Medulla oblongata (tissue), 1 donor: ENCODE measurements at regions not wholly inside any gene's neighbourhood (a gene's known extent, or its start where the extent isn't known, plus 50 kb on each side); places are given as distances from the start of the nearest gene placed in this dataset.

ENCODE experiments used
- DNase-seq: peaks from one replicate; pipeline ENCODE4 v3.0.0-alpha.2; 2015; ENCODE audit errors: extremely low spot score

GRCh38 chr12:130017591-130018449, 114.0 kb upstream of the TMEM132D start:
- peak; percentile 70 for DNase-seq

GRCh38 chr12:130018614-130019013, 114.8 kb upstream of the TMEM132D start:
- DNase-seq = no peak

- no peak for DNase-seq
Measured at GRCh38 chr12:130026608-130027176, 122.9 kb upstream of the TMEM132D start.

GRCh38 chr12:130027798-130028197, 124.0 kb upstream of the TMEM132D start:
- DNase-seq = no peak

- no peak for DNase-seq
Measured at GRCh38 chr12:130029151-130029550, 125.3 kb upstream of the TMEM132D start.

- DNase-seq = no peak
Measured at GRCh38 chr12:130031041-130031440, 127.2 kb upstream of the TMEM132D start.

GRCh38 chr12:130031571-130032189, 127.9 kb upstream of the TMEM132D start:
- peak; percentile 50 for DNase-seq

GRCh38 chr12:130041983-130042812, 120.1 kb upstream of the FZD10 start:
- DNase-seq = peak; percentile 60

- DNase-seq = no peak
Measured at GRCh38 chr12:130043685-130044406, 118.4 kb upstream of the FZD10 start.

- DNase-seq = no peak
Measured at GRCh38 chr12:130044991-130045621, 117.2 kb upstream of the FZD10 start.

GRCh38 chr12:130049666-130050065, 112.6 kb upstream of the FZD10 start:
- no peak for DNase-seq

- DNase-seq = no peak
Measured at GRCh38 chr12:130051900-130052299, 110.4 kb upstream of the FZD10 start.

- peak; percentile 15 for DNase-seq
Measured at GRCh38 chr12:130053651-130054069, 108.6 kb upstream of the FZD10 start.

- DNase-seq = no peak
Measured at GRCh38 chr12:130054803-130055202, 107.5 kb upstream of the FZD10 start.

GRCh38 chr12:130058926-130059472, 103.3 kb upstream of the FZD10 start:
- DNase-seq = no peak

- no peak for DNase-seq
Measured at GRCh38 chr12:130063866-130064265, 98.4 kb upstream of the FZD10 start.

GRCh38 chr12:130064999-130065398, 97.3 kb upstream of the FZD10 start:
- no peak for DNase-seq

GRCh38 chr12:130066742-130067141, 95.5 kb upstream of the FZD10 start:
- no peak for DNase-seq

GRCh38 chr12:130068741-130069140, 93.5 kb upstream of the FZD10 start:
- no peak for DNase-seq

- DNase-seq = peak; percentile 72
Measured at GRCh38 chr12:130070126-130070611, 92.1 kb upstream of the FZD10 start.
